MV-4-11 (cell line): ENCODE measurements at regions not wholly inside any gene's neighbourhood (a gene's known extent, or its start where the extent isn't known, plus 50 kb on each side); places are given as distances from the start of the nearest gene placed in this dataset.

Experiments used
- DNase-seq: peaks from one replicate; lab custom pipeline; 2025; lab: John Stamatoyannopoulos, UW

- DNase-seq, result no peak
Observed at GRCh38 chr12:105805730-105806399, 332.9 kb downstream of the NUAK1 start.

- no peak for DNase-seq
Observed at GRCh38 chr12:105806400-105806770, 332.4 kb downstream of the NUAK1 start.

DNA sequence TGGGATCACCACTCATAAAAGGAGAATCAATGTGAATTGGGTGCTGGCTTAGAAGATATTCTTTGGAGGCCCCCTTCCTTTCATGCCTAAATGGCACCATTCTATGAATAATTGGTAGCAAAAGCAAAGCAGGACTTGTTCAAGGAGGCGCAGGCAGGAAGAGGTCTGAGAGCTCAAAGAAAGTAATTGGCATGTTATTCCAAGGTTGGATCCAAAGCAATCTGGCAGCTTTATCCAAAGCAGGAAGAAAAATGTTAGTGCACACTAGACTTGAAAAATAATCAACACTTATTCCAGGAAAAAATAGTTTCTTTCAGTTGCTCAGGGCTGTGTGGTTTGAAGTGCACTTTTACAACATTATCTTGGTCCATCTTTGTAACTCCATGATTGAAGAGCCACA, 326.4 kb downstream of the NUAK1 start:
- DNase-seq, result no peak

GRCh38 chr12:105813201-105813600, 325.6 kb downstream of the NUAK1 start:
- DNase-seq, result no peak

GRCh38 chr12:105814283-105814682, 324.5 kb downstream of the NUAK1 start:
- DNase-seq, result no peak

GRCh38 chr12:105819549-105819948, 319.2 kb downstream of the NUAK1 start:
- DNase-seq, result no peak

GRCh38 chr12:105820429-105821125, 318.2 kb downstream of the NUAK1 start:
- peak; percentile 79 for DNase-seq

- DNase-seq, result peak; percentile 47
Observed at GRCh38 chr12:105822131-105823105, 316.3 kb downstream of the NUAK1 start.

GRCh38 chr12:105823810-105824209, 314.9 kb downstream of the NUAK1 start:
- no peak for DNase-seq

DNA sequence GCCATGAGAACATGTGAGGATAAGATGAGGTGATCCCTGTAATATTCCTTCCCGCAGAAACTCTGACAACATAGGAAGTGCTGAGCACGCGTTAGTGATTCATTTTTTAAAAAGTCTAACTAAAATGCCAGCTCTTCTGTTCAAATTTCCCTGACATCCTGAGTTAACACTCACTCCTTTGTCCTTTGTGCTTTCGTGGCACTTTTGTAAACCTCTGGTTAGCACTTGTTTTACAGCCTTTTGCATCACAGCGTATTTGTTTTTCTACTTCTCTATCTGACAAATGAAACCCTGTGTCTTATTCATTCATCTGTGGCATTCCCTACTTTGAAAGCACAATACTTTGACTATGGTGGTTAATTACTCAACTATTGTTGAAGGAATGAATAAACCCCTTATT, 313.6 kb downstream of the NUAK1 start:
- no peak for DNase-seq

DNA sequence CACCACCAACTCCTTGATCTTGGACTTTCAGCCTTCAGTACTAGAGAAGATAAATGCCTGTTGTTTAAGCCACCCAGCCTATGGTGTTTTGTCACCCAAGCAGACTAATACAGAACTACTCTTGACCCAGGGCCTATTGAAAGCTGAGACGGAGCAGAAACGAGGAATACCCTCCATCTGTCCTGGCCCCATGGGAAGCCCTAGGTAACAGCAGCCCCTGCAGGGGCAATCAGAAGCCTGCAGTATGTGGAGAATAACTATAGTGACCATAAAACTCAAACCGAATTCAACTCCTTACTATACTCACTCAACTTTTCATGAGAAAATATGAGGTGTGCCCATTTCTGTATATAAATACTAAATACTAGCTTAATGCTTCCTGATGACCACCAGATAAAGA, 307.4 kb downstream of the NUAK1 start:
- DNase-seq, result no peak

GRCh38 chr12:105832021-105832420, 306.7 kb downstream of the NUAK1 start:
- DNase-seq, result no peak

DNA sequence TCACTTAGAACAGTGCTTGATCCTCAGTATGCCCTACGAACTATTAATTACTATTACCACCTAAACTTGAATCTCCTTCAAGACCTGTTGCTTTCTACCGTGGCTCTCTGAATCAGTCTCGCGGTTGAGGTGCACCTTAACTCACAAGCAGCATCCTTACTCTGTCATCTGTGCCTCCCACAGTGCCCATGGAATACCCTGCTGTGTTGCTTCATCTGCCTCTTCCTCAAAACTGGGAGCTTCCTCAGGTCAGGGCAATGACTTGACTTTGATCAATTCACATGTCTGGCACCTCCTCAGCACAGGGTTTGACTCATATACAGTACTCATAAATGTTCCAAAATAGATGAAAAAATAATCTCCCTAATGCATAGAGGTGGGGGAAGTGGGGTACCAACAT, 305.9 kb downstream of the NUAK1 start:
- DNase-seq, result no peak

GRCh38 chr12:105834496-105834895, 304.3 kb downstream of the NUAK1 start:
- no peak for DNase-seq

GRCh38 chr12:105835580-105836241, 303.0 kb downstream of the NUAK1 start:
- DNase-seq, result peak; percentile 89

- DNase-seq, result no peak
Observed at GRCh38 chr12:105836242-105836622, 302.5 kb downstream of the NUAK1 start.

DNA sequence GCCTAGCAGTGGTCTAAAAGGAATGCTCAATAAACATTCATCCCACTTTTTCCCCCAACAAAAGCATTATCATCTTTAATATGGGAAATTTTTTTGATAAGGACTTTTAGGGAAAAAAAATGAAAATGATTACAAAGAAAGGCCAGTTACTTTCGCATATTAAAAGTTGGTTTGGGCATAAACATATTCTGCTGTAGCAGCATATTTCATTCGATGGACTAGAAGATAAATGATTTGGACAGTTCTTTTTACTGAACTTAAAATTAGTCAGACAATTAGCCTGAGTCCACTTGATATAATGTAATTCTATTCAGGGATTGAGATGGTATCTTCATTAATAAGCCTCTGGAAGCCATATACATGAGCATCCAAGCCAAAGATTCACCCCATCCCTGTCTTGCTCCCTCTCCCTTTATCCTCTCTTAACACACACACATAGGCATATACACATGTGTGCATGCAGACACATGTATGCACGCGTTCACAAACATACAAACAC, 299.1 kb downstream of the NUAK1 start:
- DNase-seq, result no peak

DNA sequence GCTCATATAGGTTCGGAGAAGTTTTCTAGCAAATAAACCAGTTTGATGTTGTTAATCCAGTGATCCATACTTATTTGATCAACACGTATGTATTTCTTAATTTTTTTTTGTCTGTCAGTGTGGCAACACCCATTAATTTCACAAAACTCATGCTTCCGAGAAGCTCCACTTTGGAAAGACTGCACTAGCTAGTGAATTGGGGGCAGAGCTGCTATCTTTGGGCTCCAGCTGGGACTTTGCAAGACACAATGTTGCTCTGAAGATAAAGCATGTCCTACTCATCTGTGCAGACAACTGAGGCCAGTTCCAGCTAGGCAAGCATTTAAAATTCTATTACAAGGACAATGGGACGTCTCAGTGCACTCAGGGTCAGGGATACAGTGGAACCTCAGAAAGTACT, 298.4 kb downstream of the NUAK1 start:
- no peak for DNase-seq

DNA sequence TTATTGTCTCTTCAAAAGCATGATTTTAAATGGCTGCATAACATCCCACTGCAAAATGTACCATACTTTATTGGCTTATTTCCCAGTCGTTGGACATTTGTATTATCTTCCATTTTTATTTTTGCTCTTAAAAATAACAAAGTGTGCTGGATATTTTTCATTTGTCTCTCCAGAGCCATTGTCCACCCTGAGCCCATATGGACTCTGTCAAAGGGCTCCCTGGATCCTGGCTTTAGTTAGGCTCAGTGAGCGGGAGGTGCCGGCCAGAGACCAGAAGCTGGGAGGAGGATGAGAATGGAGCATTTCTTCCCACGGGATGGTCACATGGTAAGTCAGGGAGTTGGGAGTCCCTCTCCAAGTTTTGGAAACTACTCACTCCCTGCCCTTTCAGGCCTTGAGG, 296.9 kb downstream of the NUAK1 start:
- DNase-seq, result no peak

- no peak for DNase-seq
Observed at GRCh38 chr12:105843561-105843960, 295.2 kb downstream of the NUAK1 start.

- no peak for DNase-seq
Observed at GRCh38 chr12:105843986-105844760, 294.6 kb downstream of the NUAK1 start.
